WTC11 (cell line): ENCODE measurements at regions not wholly inside any gene's neighbourhood (a gene's known extent, or its start where the extent isn't known, plus 50 kb on each side); places are given as distances from the start of the nearest gene placed in this dataset.

Experiments used
- ATAC-seq: fragments of 200-7000 bp; cut with Tn5 transposase; 2 replicates; pipeline ENCODE4 v1.10.0; 2021; ENCODE audit warnings: mild to moderate bottlenecking, moderate library complexity
- CTCF ChIA-PET: fragments of 300-600 bp; sonication (Branson Sonifier 250); formaldehyde crosslinking; loops from one replicate; lab custom pipeline; 2021; ENCODE audit warnings: antibody characterized with exemption; lab: Charles Lee
- POLR2A ChIA-PET: fragments of 350-600 bp; sonication (Branson Sonifier 250); formaldehyde crosslinking; loops from one replicate; lab custom pipeline; 2021; ENCODE audit warnings: antibody characterized with exemption; lab: Charles Lee
- DNase-seq: peaks from one replicate; pipeline ENCODE4 v3.0.0; 2021; ENCODE audit warnings: low spot score
- H3K27ac Mint-ChIP-seq: 2 replicates; pipeline ENCODE4 v1.8.0; 2021; ENCODE audit warnings: mixed read lengths
- H3K27me3 Mint-ChIP-seq: 2 replicates; pipeline ENCODE4 v1.8.0; 2021; ENCODE audit warnings: low read depth, mild to moderate bottlenecking, moderate library complexity, mixed read lengths
- H3K36me3 Mint-ChIP-seq: 2 replicates; pipeline ENCODE4 v1.8.0; 2021; ENCODE audit warnings: mixed read lengths
- H3K4me1 Mint-ChIP-seq: 2 replicates; pipeline ENCODE4 v1.8.0; 2022; ENCODE audit warnings: mixed read lengths
- H3K4me3 Mint-ChIP-seq: 2 replicates; pipeline ENCODE4 v1.8.0; 2021; ENCODE audit warnings: mild to moderate bottlenecking, moderate library complexity, mixed read lengths
- H3K9me3 Mint-ChIP-seq: 2 replicates; pipeline ENCODE4 v1.8.0; 2021; ENCODE audit warnings: mixed read lengths
- ATF1 ChIP-seq: sonication (generic); formaldehyde crosslinking; IDR thresholded peaks from 2 replicates; pipeline ENCODE4 v1.8.1; 2023; ENCODE audit warnings: mild to moderate bottlenecking, moderate library complexity, missing genetic modification reagents
- CBFB ChIP-seq: sonication (generic); formaldehyde crosslinking; IDR thresholded peaks from 2 replicates; pipeline ENCODE4 v1.8.1; 2022; ENCODE audit warnings: mild to moderate bottlenecking, low read depth, missing genetic modification reagents
- E2F5 ChIP-seq: sonication (generic); formaldehyde crosslinking; IDR thresholded peaks from 2 replicates; pipeline ENCODE4 v1.8.1; 2022; ENCODE audit warnings: mild to moderate bottlenecking, moderate library complexity, missing genetic modification reagents
- FOXP1 ChIP-seq: sonication (generic); formaldehyde crosslinking; IDR thresholded peaks from 2 replicates; pipeline ENCODE4 v1.8.0; 2022; ENCODE audit warnings: missing genetic modification reagents, mild to moderate bottlenecking, moderate library complexity, borderline replicate concordance
- GRHL2 ChIP-seq: fragments of 250-450 bp; sonication (Bioruptor Pico); IDR thresholded peaks from 2 replicates; pipeline ENCODE4 v1.8.0; 2022; ENCODE audit warnings: mild to moderate bottlenecking, moderate library complexity; ENCODE audit not compliant: insufficient replicate concordance, severe bottlenecking
- HMGA2 ChIP-seq: fragments of 250-450 bp; sonication (Bioruptor Pico); IDR thresholded peaks from 2 replicates; pipeline ENCODE4 v1.4.0; 2021; ENCODE audit warnings: mild to moderate bottlenecking, moderate library complexity
- MXD4 ChIP-seq: fragments of 250-450 bp; sonication (Bioruptor Pico); IDR thresholded peaks from 2 replicates; pipeline ENCODE4 v1.8.0; 2021; ENCODE audit warnings: mild to moderate bottlenecking, moderate library complexity, borderline replicate concordance
- NR1H2 ChIP-seq: sonication (generic); formaldehyde crosslinking; IDR thresholded peaks from 2 replicates; pipeline ENCODE4 v1.9.0; 2021; ENCODE audit warnings: mild to moderate bottlenecking, moderate library complexity, missing genetic modification reagents
- PRDM15 ChIP-seq: sonication (generic); formaldehyde crosslinking; IDR thresholded peaks from 2 replicates; pipeline ENCODE4 v1.8.0; 2022; ENCODE audit warnings: missing genetic modification reagents
- STAT6 ChIP-seq: sonication (generic); formaldehyde crosslinking; conservative IDR thresholded peaks from 2 replicates; pipeline ENCODE4 v1.8.1; 2023; ENCODE audit warnings: mild to moderate bottlenecking, low read depth, missing genetic modification reagents, moderate library complexity
- TEAD4 ChIP-seq: sonication (generic); formaldehyde crosslinking; IDR thresholded peaks from 2 replicates; pipeline ENCODE4 v1.8.0; 2022; ENCODE audit warnings: mild to moderate bottlenecking, missing genetic modification reagents
- TP53 ChIP-seq: sonication (generic); formaldehyde crosslinking; IDR thresholded peaks from 2 replicates; pipeline ENCODE4 v1.8.1; 2023; ENCODE audit warnings: mild to moderate bottlenecking, missing genetic modification reagents
- ZMAT4 ChIP-seq: fragments of 250-450 bp; sonication (Bioruptor Pico); IDR thresholded peaks from 2 replicates; pipeline ENCODE4 v1.9.0; 2021; ENCODE audit warnings: mild to moderate bottlenecking
- ZNF317 ChIP-seq: sonication (generic); formaldehyde crosslinking; IDR thresholded peaks from 2 replicates; pipeline ENCODE4 v1.8.1; 2023; ENCODE audit warnings: low read depth, mild to moderate bottlenecking, moderate library complexity, missing genetic modification reagents, borderline replicate concordance
- TF ChIP-seq, protein P1 (sequence below): sonication (generic); formaldehyde crosslinking; IDR thresholded peaks from 2 replicates; pipeline ENCODE4 v1.8.1; 2023; ENCODE audit warnings: mild to moderate bottlenecking, missing genetic modification reagents
- TF ChIP-seq, protein P2 (sequence below): fragments of 250-450 bp; sonication (Bioruptor Pico); IDR thresholded peaks from 2 replicates; pipeline ENCODE4 v2.1.2; 2022; ENCODE audit warnings: mild to moderate bottlenecking, moderate library complexity
- TF ChIP-seq, protein P3 (sequence below): sonication (generic); formaldehyde crosslinking; IDR thresholded peaks from 2 replicates; pipeline ENCODE4 v1.8.0; 2022; ENCODE audit warnings: mild to moderate bottlenecking, missing genetic modification reagents
- TF ChIP-seq, protein P4 (sequence below): sonication (generic); formaldehyde crosslinking; IDR thresholded peaks from 2 replicates; pipeline ENCODE4 v1.8.0; 2022; ENCODE audit warnings: mild to moderate bottlenecking, missing genetic modification reagents
- TF ChIP-seq, protein P5 (sequence below): sonication (generic); formaldehyde crosslinking; conservative IDR thresholded peaks from 2 replicates; pipeline ENCODE4 v1.8.1; 2022; ENCODE audit warnings: mild to moderate bottlenecking, missing genetic modification reagents

DNA sequence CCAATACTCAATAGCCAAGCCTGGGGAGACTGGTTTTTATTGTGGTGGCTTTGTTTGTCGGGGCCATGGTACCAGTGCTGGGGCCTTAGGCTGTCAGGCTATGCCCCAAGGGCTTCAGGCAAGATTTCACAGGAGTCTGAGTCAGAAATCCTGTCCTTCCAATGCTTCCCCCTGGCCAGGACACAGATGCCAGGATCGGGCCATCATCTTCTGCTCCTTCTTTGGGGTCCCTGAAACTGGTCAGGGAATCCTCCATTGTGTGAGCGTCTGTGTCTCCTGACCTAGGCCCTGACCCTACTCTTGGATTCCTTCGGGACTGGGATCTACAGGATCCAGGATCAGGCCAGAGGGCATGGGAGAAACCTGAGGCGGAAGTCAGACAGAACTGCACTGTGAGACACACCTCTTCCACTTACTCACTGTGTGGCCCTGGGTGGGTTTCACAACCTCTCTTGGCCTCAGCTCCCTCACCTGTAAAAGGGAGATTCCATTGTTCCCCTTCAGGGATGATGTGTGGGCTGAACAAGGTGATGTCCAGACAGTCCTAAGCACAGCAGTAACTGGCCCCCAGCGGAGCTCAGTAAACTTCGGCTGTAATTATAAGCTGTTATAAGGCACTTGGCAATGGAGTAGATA, 292.7 kb downstream of the UACA start (continued):
- TF ChIP-seq E2F5 (no peak), STAT6 (CRISPR knock-in tag) (no peak)

- peaks cover 3% of the 10 kb centered on the region; the same call in 1 of the 2 replicates for H3K9me3 Mint-ChIP-seq
- DNase-seq (no peak), ATAC-seq (no peak)
- ChIA-PET CTCF (interaction anchor here (0.7 to 1.3 kb wide), 3 partner anchors 10 to 992 kb away, joined by 3 to 7 read pairs (median 4); no protein-coding TSS in a partner anchor), POLR2A (no interaction called here)
- no peak overlapping the region for H3K4me3 Mint-ChIP-seq
- H3K27ac Mint-ChIP-seq = no peak overlapping the region
- no peaks in the 10 kb centered on the region for H3K36me3 Mint-ChIP-seq
- TF ChIP-seq, protein P1, sequence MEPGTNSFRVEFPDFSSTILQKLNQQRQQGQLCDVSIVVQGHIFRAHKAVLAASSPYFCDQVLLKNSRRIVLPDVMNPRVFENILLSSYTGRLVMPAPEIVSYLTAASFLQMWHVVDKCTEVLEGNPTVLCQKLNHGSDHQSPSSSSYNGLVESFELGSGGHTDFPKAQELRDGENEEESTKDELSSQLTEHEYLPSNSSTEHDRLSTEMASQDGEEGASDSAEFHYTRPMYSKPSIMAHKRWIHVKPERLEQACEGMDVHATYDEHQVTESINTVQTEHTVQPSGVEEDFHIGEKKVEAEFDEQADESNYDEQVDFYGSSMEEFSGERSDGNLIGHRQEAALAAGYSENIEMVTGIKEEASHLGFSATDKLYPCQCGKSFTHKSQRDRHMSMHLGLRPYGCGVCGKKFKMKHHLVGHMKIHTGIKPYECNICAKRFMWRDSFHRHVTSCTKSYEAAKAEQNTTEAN (CRISPR knock-in tag) = no peak
- no peak for TF ChIP-seq ZMAT4 (CRISPR knock-in tag)
- TF ChIP-seq, protein P2, sequence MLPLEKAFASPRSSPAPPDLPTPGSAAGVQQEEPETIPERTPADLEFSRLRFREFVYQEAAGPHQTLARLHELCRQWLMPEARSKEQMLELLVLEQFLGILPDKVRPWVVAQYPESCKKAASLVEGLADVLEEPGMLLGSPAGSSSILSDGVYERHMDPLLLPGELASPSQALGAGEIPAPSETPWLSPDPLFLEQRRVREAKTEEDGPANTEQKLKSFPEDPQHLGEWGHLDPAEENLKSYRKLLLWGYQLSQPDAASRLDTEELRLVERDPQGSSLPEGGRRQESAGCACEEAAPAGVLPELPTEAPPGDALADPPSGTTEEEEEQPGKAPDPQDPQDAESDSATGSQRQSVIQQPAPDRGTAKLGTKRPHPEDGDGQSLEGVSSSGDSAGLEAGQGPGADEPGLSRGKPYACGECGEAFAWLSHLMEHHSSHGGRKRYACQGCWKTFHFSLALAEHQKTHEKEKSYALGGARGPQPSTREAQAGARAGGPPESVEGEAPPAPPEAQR (CRISPR knock-in tag) = no peak
- no peak for TF ChIP-seq GRHL2 (CRISPR knock-in tag)
- TF ChIP-seq, protein P3, sequence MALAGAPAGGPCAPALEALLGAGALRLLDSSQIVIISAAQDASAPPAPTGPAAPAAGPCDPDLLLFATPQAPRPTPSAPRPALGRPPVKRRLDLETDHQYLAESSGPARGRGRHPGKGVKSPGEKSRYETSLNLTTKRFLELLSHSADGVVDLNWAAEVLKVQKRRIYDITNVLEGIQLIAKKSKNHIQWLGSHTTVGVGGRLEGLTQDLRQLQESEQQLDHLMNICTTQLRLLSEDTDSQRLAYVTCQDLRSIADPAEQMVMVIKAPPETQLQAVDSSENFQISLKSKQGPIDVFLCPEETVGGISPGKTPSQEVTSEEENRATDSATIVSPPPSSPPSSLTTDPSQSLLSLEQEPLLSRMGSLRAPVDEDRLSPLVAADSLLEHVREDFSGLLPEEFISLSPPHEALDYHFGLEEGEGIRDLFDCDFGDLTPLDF (CRISPR knock-in tag) = no peak
- no peak for TF ChIP-seq HMGA2 (CRISPR knock-in tag)
- no peak for TF ChIP-seq ATF1 (CRISPR knock-in tag)
- no peak for TF ChIP-seq ZNF317
- no peak for TF ChIP-seq FOXP1
- no peak for TF ChIP-seq NR1H2 (CRISPR knock-in tag)
- TF ChIP-seq, protein P4, sequence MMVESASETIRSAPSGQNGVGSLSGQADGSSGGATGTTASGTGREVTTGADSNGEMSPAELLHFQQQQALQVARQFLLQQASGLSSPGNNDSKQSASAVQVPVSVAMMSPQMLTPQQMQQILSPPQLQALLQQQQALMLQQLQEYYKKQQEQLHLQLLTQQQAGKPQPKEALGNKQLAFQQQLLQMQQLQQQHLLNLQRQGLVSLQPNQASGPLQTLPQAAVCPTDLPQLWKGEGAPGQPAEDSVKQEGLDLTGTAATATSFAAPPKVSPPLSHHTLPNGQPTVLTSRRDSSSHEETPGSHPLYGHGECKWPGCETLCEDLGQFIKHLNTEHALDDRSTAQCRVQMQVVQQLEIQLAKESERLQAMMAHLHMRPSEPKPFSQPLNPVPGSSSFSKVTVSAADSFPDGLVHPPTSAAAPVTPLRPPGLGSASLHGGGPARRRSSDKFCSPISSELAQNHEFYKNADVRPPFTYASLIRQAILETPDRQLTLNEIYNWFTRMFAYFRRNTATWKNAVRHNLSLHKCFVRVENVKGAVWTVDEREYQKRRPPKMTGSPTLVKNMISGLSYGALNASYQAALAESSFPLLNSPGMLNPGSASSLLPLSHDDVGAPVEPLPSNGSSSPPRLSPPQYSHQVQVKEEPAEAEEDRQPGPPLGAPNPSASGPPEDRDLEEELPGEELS = no peak
- no peak for TF ChIP-seq TEAD4 (CRISPR knock-in tag)
- no peak for TF ChIP-seq CBFB
- TF ChIP-seq TP53 (CRISPR knock-in tag) = no peak
- TF ChIP-seq, protein P5, sequence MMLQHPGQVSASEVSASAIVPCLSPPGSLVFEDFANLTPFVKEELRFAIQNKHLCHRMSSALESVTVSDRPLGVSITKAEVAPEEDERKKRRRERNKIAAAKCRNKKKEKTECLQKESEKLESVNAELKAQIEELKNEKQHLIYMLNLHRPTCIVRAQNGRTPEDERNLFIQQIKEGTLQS (CRISPR knock-in tag) = no peak
- no peak for TF ChIP-seq MXD4 (CRISPR knock-in tag)
- no peak for TF ChIP-seq PRDM15
- no peaks in the 10 kb centered on the region for H3K27me3 Mint-ChIP-seq
- H3K4me1 Mint-ChIP-seq = 0 out of 2 replicates have a peak, but pooled peaks cover 2% of the 10 kb centered on the region
Observed at GRCh38 chr15:70469651-70470555, 293.5 kb downstream of the UACA start.
